ENCODE measurements at regions not wholly inside any gene's neighbourhood (a gene's known extent, or its start where the extent isn't known, plus 50 kb on each side); places are given as distances from the start of the nearest gene placed in this dataset.

- Histone ChIP-seq H3K27ac (ENCODE audit: control insufficient read depth, insufficient read depth) (no peak overlapping the region), H3K4me1 (ENCODE audit: control insufficient read depth, insufficient read depth, low read length) (no peaks in the 10 kb centered on the region), H3K4me2 (ENCODE audit: control insufficient read depth, insufficient read depth) (no peak overlapping the region), H3K4me3 (no peak overlapping the region), H3K36me3 (ENCODE audit: control insufficient read depth in 2 of 2, insufficient read depth in 2 of 2, low read length in 1 of 2) (no peaks in the 10 kb centered on the region), H2AFZ (ENCODE audit: control insufficient read depth, low read depth, low read length) (no peak overlapping the region), H3K9me3 (replicated peaks; ENCODE audit: control insufficient read depth, insufficient read depth, low read length) (no peaks in the 10 kb centered on the region; the same call in 2 of the 3 replicates), H4K20me1 (ENCODE audit: control insufficient read depth, insufficient read depth) (no peaks in the 10 kb centered on the region), H3K27me3 (replicated peaks in 1 of 2; ENCODE audit: control insufficient read depth in 2 of 2, insufficient read depth in 2 of 2, low read length in 1 of 2) (no peaks in the 10 kb centered on the region), H3K79me2 (ENCODE audit: control insufficient read depth, insufficient read depth, low read length) (no peaks in the 10 kb centered on the region), H3K9ac (ENCODE audit: control insufficient read depth, insufficient read depth, low read length) (no peak overlapping the region)
- no peak for ATAC-seq
- ChIA-PET SMC1A (ENCODE audit: uncharacterized antibody, unreplicated experiment) (no interaction called here), CTCF (no interaction called here), POLR2A (no interaction called here), RAD21 (ENCODE audit: unreplicated experiment) (no interaction called here)
- TF ChIP-seq MYC (IDR thresholded peaks at IDR 0.05; ENCODE audit: insufficient read depth, insufficient read length, insufficient replicate concordance, low read length, severe bottlenecking) (no peak), NFIC (IDR thresholded peaks at IDR 0.05; ENCODE audit: low read depth, low read length) (no peak), RBBP5 (conservative IDR thresholded peaks at IDR 0.05) (no peak)
- FAIRE-seq: no peak
- in situ Hi-C loops (cut with MboI): no loop called here
- DNase-seq (ENCODE audit: low read depth, low spot score): no peak
- 23% methylated on average over 8 of the region's 8 CpGs for WGBS (ENCODE audit: insufficient coverage, insufficient replicate concordance, low lambda C conversion rate, missing lambda C conversion rate)
- intact Hi-C loops (cut with micrococcal nuclease; ENCODE audit: unreplicated experiment): no loop called here
- no TSS peak for BruUV-seq (replicated peaks)
Observed at GRCh38 chr1:217969428-217969827, 315.7 kb upstream of the RRP15 start.

DNA sequence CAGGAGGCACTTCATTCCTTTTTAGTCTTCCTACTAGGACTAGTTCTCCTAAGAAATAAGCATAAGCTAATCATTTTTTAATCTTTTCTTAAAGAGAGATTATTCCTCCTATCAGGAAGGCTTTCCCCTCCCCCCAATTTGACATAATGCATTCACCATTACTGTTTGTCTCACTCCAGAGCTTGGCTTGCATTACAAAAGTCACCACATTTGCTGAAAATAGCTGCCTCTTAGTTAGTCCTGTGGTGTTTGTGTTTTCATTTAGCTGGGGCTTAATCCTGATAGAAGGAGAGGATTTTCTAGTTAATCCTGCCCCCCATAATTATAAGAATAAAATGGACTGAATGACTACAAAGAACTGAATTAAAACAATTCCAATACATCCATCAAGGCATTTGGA, 307.1 kb upstream of the RRP15 start:
- no peaks in the 10 kb centered on the region for H3K36me3 ChIP-seq (ENCODE audit: control insufficient read depth in 2 of 2, insufficient read depth in 2 of 2, low read length in 1 of 2)
- POLR2A ChIA-PET: no interaction called here
- H3K4me3 ChIP-seq: no peak overlapping the region
- H4K20me1 ChIP-seq (ENCODE audit: control insufficient read depth, insufficient read depth): no peaks in the 10 kb centered on the region
- no peak overlapping the region for H3K9ac ChIP-seq (ENCODE audit: control insufficient read depth, insufficient read depth, low read length)
- intact Hi-C loops (cut with micrococcal nuclease; ENCODE audit: unreplicated experiment): no loop called here
- no peak overlapping the region for H3K27ac ChIP-seq (ENCODE audit: control insufficient read depth, insufficient read depth)
- H3K4me1 ChIP-seq (ENCODE audit: control insufficient read depth, insufficient read depth, low read length): no peaks in the 10 kb centered on the region
- SMC1A ChIA-PET (ENCODE audit: uncharacterized antibody, unreplicated experiment): interaction anchor here (0.8 kb wide), 1 partner anchor 127 kb away, joined by 3 read pairs; no protein-coding TSS in a partner anchor
- no peak for DNase-seq (ENCODE audit: low read depth, low spot score)
- FAIRE-seq: no peak
- no peak overlapping the region for H2AFZ ChIP-seq (ENCODE audit: control insufficient read depth, low read depth, low read length)
- no peaks in the 10 kb centered on the region for H3K9me3 ChIP-seq (replicated peaks; ENCODE audit: control insufficient read depth, insufficient read depth, low read length)
- CTCF ChIA-PET: no interaction called here
- H3K27me3 ChIP-seq (replicated peaks in 1 of 2; ENCODE audit: control insufficient read depth in 2 of 2, insufficient read depth in 2 of 2, low read length in 1 of 2): no peaks in the 10 kb centered on the region
- H3K79me2 ChIP-seq (ENCODE audit: control insufficient read depth, insufficient read depth, low read length): no peaks in the 10 kb centered on the region
- BruUV-seq (replicated peaks): no TSS peak
- no peak for ATAC-seq
- RAD21 ChIA-PET (ENCODE audit: unreplicated experiment): no interaction called here
- H3K4me2 ChIP-seq (ENCODE audit: control insufficient read depth, insufficient read depth): no peak overlapping the region
- in situ Hi-C loops (cut with MboI): no loop called here
- TF ChIP-seq POLR2A (IDR thresholded peaks at IDR 0.05; ENCODE audit: low read depth, low read length) (no peak), MAX (IDR thresholded peaks at IDR 0.05; ENCODE audit: low read depth, low read length) (no peak), PAX5 (IDR thresholded peaks at IDR 0.05; ENCODE audit: borderline replicate concordance, low read depth, low read length) (no peak), FOS (IDR thresholded peaks at IDR 0.05; ENCODE audit: borderline replicate concordance, extremely low read depth, insufficient read length) (no peak), STAT1 (conservative IDR thresholded peaks at IDR 0.05) (no peak), STAT3 (IDR thresholded peaks at IDR 0.05; ENCODE audit: low read depth, low read length) (no peak), BCLAF1 (IDR thresholded peaks at IDR 0.05) (no peak), PML (IDR thresholded peaks at IDR 0.05; ENCODE audit: low read length) (no peak), KAT2A (conservative IDR thresholded peaks at IDR 0.05; ENCODE audit: control insufficient read depth, low read depth, low read length) (no peak)
- TF ChIP-seq, protein P1, sequence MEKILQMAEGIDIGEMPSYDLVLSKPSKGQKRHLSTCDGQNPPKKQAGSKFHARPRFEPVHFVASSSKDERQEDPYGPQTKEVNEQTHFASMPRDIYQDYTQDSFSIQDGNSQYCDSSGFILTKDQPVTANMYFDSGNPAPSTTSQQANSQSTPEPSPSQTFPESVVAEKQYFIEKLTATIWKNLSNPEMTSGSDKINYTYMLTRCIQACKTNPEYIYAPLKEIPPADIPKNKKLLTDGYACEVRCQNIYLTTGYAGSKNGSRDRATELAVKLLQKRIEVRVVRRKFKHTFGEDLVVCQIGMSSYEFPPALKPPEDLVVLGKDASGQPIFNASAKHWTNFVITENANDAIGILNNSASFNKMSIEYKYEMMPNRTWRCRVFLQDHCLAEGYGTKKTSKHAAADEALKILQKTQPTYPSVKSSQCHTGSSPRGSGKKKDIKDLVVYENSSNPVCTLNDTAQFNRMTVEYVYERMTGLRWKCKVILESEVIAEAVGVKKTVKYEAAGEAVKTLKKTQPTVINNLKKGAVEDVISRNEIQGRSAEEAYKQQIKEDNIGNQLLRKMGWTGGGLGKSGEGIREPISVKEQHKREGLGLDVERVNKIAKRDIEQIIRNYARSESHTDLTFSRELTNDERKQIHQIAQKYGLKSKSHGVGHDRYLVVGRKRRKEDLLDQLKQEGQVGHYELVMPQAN (conservative IDR thresholded peaks at IDR 0.05): no peak
